Islet of Langerhans (tissue), 1 donor: ENCODE measurements at regions not wholly inside any gene's neighbourhood (a gene's known extent, or its start where the extent isn't known, plus 50 kb on each side); places are given as distances from the start of the nearest gene placed in this dataset.
A peak's percentile ranks its signal among the peaks of the same experiment; 100 is the strongest.

Experiments used
- FAIRE-seq: peaks from one replicate; lab custom pipeline; 2011; peaks lifted over from hg19 to GRCh38; lab: Jason Lieb, UNC

GRCh38 chr6:4615891-4616290 is 160.3 kb upstream of the CDYL start:
- no peak for FAIRE-seq

DNA sequence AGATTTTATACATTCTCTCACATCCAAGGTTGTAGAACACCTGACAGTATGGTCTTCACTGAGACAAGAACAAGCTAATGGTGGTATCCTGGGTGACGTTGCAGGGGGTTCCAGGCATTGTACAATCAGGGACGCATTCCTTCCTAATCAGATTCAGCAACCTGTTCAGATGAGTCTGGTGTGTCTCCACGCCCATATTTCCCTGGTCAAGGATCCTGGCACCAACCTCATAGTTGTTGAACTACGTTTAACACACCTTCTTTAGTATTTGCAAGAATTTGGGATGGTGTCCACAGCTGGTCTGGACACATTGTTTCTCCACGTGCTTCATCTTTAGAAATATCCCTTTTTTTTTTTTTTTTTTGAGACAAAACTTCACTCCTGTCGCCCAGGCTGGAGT is 161.0 kb upstream of the CDYL start:
- FAIRE-seq = no peak

DNA sequence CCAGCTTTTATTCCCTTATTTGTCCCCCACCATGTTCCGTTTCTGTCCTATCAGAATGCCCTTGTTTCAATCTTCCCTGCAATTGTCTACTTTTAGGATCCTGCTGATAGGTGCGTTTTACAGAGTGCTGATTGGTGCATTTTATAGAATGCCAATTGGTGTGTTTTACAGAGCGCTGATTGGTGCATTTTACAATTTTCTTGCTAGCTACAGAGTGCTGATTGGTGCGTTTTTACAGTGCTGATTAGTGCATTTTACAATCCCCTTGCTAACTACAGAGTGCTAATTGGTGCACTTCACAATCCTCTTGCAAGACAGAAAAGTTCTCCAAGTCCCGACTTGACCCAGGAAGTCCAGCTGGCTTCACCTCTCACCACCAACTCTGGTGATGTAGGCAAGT is 161.6 kb upstream of the CDYL start:
- FAIRE-seq = no peak

- FAIRE-seq = no peak
These were observed 162.4 kb upstream of the CDYL start for GRCh38 chr6:4613795-4614194.

DNA sequence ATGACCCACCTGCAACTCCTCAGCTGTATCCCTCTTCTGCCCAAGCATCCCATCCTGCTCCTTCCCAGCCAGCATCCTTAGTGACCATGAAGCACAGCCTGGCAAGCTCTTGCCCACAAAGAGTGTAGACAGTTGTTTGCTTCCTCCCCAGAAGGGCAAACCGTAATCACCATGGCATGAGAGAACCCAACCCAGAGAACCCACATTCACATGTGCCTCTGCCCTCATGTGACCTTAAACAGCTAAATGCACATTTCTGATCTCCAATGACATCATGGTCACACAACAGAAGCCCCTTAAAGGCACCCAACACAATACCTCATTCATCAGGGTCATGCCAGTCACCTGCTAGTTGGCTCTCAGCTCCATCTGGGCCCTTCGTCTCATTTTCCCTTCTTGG is 162.8 kb upstream of the CDYL start:
- FAIRE-seq = no peak

GRCh38 chr6:4612636-4613171 is 163.5 kb upstream of the CDYL start:
- FAIRE-seq = no peak

- FAIRE-seq = no peak
These were observed 164.6 kb upstream of the CDYL start for GRCh38 chr6:4611429-4612129.

GRCh38 chr6:4610256-4610655 is 165.9 kb upstream of the CDYL start:
- no peak for FAIRE-seq

DNA sequence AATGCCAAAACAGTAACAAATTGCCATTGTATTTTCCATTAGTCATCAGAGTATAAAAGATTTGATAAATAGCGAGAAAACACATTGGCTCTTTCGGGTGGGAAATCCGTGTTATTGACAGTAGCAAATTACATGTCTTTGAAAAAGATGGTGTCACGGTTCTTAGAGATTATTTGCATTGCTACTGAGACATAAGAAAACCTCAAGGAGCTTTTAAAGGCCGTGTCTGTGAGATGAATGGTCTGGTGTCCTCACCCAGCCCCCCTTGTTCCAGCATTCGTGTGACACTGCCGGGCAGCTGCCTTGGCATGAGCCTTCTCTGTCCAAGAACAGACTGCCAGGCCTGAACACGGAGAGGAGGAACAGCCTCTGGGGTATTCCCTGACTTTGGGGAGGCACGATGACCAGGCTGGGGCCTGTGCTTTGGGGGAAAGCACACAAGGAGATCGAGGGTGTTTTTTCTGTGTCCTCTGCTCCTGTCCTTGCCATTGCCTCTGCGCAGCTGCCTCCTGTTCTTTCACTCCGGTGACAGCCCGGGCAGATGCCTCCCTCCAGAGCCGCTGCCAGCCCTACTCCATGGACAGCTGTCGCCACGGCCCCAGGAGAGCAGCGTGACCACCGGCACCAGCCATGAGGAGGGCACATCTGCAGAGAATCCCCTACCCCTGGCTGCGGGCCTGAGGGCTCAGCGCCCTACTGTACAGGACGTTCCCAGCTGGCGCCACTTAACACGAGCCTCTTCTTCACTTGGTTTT is 167.7 kb upstream of the CDYL start:
- no peak for FAIRE-seq

DNA sequence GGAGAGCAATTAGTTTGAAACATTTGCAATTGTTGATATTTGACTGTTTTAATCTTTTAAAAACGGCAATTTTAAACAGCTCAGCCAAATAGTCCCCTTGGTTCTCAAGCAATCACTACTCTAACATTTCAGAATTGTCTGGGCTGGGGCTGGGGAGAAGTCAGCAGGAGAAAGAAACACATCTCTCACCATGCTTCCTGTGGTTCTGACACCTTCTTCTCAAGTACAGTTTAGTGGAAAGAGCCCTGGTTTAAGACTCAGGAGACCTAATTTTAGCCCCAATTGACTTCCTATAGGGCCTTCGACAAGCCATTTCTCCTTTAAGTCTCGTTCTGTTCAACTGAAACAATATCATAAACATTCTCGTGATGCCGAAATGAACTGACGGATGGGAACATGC is 168.4 kb upstream of the CDYL start:
- FAIRE-seq = no peak

DNA sequence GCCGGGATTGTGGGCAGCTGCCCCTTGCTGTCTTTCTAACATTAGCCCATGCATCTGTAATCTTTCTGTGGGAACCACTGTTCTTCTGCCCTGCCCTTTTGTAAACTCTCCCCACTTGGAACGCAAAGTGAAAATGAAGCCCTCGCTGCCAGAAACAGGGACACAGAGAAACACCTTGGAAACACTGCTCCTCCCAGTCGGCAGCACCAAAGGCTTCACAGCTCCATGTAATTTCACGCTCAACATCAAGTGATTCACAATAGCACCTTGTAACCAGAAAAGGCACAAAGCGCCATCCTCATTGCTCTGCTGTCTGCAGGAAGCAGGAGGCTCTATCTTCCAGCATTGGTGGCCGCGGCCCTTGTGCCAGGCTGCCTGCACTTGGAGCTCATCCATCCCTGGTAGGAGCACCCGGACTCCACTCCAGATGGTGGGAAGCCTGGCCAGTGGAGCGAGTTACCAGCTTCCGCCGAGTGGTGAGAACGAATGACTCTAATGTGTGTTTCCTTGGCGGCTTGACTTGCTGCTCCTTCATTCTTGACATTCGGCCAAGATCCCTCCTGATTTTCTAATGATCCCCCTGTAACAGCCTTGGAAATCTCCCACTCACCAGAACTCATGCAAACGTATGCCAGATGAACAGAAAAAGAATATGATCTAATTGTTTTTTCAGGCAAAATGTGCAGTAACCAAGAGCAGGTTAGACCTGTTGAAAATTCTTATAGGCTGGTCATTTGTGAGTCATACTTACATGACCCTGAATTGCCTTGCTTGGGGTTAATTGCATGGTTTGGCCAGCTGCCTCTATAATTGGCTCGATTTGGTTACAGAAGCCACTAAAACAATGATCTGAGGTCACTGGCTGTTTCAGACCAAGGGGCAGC is 169.1 kb upstream of the CDYL start:
- FAIRE-seq = peak; percentile 21

DNA sequence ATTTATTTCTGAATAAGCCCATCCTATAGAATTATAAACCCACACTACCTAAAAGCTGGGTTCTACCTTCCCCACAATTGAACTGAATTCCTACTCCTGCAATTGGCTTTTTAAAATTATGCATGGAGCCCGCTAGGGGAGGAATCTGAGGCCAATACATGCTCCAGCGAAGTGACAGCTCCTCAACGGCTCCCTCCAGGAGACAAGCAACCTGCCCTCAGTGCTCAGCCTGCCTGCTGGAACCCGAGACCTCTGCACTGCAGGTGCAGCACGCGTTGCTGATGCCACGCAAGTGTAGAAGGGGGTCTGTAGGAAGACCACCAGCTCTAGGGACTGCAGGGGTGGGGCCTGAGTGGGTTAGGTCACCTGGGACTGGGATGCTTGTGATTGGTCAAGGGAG is 170.2 kb upstream of the CDYL start:
- FAIRE-seq = no peak

GRCh38 chr6:4603856-4604369 is 172.3 kb upstream of the CDYL start:
- no peak for FAIRE-seq

DNA sequence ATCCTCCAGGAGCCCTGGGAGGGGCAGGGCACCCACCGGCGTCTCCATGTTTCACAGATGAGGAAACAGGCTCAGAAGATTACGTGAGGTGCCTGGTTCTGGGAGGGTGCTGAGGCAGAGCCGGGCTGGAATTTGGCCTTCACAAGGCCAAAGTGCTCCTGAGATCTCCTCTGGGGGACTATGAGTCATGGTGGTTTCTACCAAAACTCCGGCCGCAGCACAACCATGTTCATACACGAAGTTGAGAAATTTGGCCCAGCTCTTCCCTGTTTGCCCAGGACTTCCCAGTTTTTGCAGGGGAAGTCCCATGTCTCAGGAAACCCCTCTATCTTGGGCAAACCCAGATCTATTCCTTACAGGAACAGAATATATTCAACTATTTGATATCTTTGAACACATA is 172.9 kb upstream of the CDYL start:
- no peak for FAIRE-seq

DNA sequence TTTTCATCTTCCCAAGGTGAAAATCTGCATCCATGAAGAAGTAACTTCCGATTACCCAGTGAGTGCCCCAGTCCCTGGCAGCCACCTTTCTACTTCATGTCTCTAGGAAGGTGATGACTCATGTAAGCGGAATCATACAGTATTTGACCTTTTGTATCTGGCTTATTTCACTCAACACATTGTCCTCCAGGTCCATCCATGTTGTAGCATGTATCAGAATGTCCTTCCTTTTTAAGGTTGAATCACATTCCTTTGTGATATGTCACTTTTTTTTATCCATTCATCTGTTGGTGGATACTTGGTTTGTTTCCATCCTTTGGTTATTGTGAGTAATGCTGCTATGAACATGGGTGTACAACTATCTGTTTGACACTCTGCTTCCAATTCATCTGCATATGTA is 176.3 kb upstream of the CDYL start:
- no peak for FAIRE-seq

GRCh38 chr6:4598384-4598995 is 177.7 kb upstream of the CDYL start:
- no peak for FAIRE-seq

GRCh38 chr6:4593951-4594350 is 182.3 kb upstream of the CDYL start:
- FAIRE-seq = no peak

DNA sequence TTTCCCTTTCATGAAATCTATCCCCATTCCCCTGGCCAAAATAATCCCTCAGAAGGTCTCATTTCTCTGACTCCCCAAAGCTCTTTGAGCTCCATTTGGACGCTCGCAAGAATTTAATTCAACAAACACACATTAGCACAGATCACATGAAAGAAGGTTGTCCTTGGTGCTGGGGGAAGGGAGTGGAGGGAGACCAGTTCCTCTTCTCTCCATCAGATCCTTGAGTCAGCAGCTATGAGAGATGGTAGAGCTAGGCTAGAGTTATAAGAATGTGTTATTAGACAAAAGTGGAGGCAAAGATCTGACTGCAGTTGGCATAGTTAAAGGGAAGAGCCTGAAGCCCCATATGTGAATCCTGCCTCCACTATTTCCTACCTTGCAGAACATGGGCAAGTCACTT is 184.2 kb upstream of the CDYL start:
- no peak for FAIRE-seq

DNA sequence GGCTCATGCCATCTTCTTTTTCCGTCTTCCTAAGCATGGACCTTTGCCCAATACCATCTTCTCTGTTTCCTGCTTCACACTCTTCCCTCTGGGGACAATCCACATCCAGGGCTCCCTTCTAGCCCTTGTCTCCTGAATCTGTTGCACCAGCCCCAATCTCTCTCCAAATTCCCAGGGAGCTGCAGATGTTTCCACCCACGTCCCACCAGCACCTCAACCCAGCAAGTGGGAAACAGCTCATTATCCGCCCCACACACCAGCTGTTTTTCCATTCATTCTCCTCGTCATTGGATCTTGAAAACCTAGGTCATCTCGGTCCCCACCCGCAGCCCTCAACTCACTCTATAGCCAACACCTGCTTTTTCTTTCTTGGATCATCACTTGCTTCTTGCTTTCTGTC is 185.0 kb upstream of the CDYL start:
- no peak for FAIRE-seq

DNA sequence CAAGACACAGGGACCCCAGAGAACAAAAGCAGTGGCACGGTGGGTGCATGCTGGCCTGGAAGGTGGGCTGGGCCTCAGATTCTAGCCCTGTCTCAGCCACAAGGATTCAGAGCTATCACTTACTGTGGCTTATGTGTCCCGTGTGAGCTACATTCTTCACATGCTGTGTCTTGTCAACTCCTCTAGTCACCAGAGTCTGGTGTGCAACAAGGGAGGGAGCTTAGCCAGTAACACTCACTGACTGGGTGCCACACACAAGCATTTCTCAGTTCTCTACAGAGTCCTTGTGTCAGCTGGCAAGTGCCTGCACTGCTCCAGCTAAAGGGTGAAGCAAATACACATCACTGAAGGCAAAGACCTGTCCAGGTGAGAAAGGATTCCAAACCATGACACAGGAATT is 186.9 kb upstream of the CDYL start:
- no peak for FAIRE-seq

GRCh38 chr6:4588581-4588980 is 187.6 kb upstream of the CDYL start:
- FAIRE-seq = no peak

DNA sequence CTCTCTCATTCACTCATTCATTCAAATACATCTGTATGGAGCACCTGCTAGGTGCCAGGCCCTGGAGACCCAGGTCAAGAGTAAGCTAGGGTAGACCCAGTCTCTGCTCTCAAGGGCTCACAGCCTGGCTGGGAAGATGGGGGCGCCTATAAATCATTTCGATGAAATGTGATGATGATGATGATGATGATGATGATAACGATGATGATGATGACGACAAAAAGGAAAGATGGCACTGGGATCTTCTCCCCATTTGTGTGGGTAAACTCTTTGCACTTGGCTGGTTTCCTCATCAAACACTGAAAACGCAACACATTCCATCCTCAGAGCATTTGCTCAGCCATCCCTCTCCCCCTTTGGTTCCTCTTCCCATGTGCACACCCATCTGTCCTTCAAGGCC is 188.0 kb upstream of the CDYL start:
- FAIRE-seq = no peak
